IPS-15b (cell line): ENCODE measurements at regions not wholly inside any gene's neighbourhood (a gene's known extent, or its start where the extent isn't known, plus 50 kb on each side); places are given as distances from the start of the nearest gene placed in this dataset.
"Not testable (repeated sequence)": the region's sequence is repeated elsewhere in the genome, so short reads cannot be mapped to it uniquely, and the experiment has no call there.

Source experiments
- H3K27me3 ChIP-seq: one replicate; pipeline ENCODE4 v1.6.1; 2013; ENCODE audit warnings: low read length; ENCODE audit not compliant: control insufficient read depth, insufficient read depth
- H3K36me3 ChIP-seq: one replicate; pipeline ENCODE4 v1.6.1; 2013; ENCODE audit warnings: low read length; ENCODE audit not compliant: control insufficient read depth, insufficient read depth
- H3K4me1 ChIP-seq: one replicate; pipeline ENCODE4 v1.6.1; 2013; ENCODE audit warnings: mild to moderate bottlenecking, low read length; ENCODE audit not compliant: control insufficient read depth, insufficient read depth
- H3K4me3 ChIP-seq: one replicate; pipeline ENCODE4 v1.5.1; 2013; ENCODE audit warnings: low read depth, low read length
- H3K9ac ChIP-seq: one replicate; pipeline ENCODE4 v1.6.1; 2013; ENCODE audit warnings: low read depth, mild to moderate bottlenecking, low read length
- H3K9me3 ChIP-seq: one replicate; pipeline ENCODE4 v1.6.1; 2013; ENCODE audit warnings: mild to moderate bottlenecking, low read length; ENCODE audit not compliant: control insufficient read depth, insufficient read depth

DNA sequence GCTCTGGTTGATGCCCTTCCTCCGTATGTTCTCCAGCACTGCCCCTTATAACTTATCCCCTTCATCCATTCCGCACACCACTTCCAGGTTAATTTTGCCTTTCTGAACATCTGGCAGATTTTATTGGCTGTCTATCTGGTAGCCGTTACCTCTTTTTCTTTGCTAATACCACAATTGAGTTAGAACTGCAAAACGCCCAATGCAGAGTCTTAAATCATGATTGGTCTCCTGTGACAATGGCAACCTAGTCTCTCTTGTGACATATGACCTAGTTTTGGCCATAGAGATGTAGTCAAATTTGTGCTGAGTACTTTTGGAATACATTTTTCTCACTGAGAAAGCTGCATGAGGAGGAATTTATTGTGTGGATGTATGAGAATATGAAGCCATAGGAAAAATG, 365.7 kb upstream of the PRR16 start:
- Histone ChIP-seq H3K9ac (no peak overlapping the region), H3K4me3 (no peak overlapping the region), H3K27me3 (no peaks in the 10 kb centered on the region)

DNA sequence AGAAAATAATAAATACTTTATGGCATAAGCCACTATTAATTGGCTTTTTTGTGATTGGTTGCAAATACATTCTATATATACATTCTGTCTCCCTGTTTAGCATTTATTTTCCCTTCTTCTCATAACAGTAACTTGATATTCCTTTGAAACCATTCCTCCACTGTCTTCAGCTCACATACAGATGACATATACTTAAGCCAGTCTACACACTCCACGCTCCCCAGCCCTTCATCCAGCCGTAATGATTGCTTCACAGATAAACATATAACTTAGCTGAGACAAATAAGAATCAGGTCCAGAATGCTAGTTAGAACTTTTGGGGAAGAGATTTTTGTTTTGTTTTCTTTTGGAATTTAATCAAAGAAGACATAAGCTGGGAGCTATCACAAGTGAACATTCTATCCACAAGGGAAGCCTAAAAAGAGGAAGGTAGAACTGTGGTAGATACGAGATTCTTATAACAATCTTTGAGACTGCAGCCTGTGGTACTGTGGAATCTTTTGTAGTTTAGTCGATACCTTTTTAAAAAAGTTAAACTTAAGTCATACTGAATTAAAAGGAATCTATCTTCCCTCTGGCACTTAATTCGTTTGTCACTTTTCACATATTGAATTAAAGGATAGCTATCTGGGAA, 365.1 kb upstream of the PRR16 start:
- no peak overlapping the region for H3K4me3 ChIP-seq
- H3K9ac ChIP-seq, result no peak overlapping the region
- H3K9me3 ChIP-seq, result no peaks in the 10 kb centered on the region
- H3K36me3 ChIP-seq, result no peaks in the 10 kb centered on the region
- H3K27me3 ChIP-seq, result no peaks in the 10 kb centered on the region
- H3K4me1 ChIP-seq, result no peaks in the 10 kb centered on the region

More for the DNA sequence above, 365.7 kb upstream of the PRR16 start:
- Histone ChIP-seq H3K9me3 (no peaks in the 10 kb centered on the region), H3K4me1 (no peaks in the 10 kb centered on the region), H3K36me3 (no peaks in the 10 kb centered on the region)

DNA sequence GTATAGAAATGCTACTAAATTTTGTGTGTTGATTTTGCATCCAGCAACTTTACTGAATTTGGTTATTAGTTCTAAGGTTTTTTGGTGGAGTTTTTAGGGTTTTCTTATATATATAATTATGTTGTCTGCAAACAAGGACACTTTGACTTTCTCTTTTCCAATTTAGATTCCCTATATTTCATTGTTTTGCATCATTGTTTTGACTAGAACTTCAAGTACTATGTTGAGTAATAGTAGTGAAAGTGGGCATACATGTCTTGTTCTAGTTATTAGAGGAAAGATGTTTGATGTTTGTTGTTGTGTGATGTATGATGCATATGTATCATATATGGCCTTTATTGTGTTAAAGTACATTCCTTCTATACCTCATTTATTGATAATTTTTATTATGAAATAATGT, 362.3 kb upstream of the PRR16 start:
- Histone ChIP-seq H3K4me1 (no peaks in the 10 kb centered on the region), H3K27me3 (no peaks in the 10 kb centered on the region), H3K9ac (no peak overlapping the region), H3K9me3 (no peaks in the 10 kb centered on the region), H3K36me3 (no peaks in the 10 kb centered on the region), H3K4me3 (no peak overlapping the region)

DNA sequence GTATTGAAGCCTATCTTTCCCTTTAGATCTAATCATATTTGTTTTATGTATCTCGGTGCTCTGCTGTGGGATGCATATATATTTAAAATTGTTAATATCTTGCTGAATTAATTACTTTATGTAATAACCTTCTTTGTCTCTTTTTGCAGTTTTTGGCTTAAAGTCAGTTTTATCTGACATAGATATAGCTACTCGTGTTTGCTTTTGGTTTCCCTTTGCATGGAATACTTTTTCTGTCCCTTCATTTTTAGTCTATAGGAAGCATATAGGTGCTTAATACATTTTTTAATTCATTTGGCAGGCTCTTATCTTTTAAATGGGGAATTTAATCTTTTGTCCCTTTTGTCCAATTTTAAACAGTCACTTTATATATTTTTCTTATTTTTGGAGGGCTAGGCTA, 360.6 kb upstream of the PRR16 start:
- Histone ChIP-seq H3K4me1 (no peaks in the 10 kb centered on the region), H3K36me3 (no peaks in the 10 kb centered on the region), H3K9me3 (no peaks in the 10 kb centered on the region), H3K9ac (no peak overlapping the region), H3K27me3 (no peaks in the 10 kb centered on the region), H3K4me3 (no peak overlapping the region)

DNA sequence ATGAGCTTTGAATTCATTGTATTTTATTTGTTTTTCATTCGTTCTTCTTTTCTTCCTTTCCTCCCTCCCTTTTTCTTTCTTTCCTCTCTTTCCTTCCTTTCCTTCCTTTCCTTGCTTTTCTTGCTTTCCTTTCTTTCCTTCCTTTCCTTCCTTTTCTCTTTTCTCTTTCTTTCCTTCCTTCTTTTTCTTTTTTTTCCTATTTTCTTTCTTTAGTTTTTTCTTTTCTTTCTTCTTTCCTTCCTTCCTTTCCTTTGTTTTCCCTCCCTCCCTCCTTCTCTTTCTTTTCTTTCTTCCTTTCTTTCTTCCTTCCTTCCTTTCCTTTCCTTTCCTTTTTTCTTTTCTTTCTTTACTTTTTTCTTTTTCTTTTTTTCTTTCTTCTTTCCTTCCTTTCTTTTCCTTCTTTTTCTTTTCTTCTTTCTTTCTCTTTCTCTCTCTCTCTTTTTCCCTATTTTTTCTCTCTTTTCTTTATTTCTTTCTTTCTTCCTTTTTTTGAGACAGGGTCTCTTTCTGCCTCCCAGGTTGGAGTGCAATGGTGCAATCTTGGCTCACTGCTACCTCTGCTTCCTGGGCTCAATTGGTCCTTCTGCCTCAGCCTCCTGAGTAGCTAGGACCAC, 357.1 kb upstream of the PRR16 start:
- Histone ChIP-seq H3K9ac (no peak overlapping the region), H3K4me3 (no peak overlapping the region), H3K36me3 (no peaks in the 10 kb centered on the region), H3K9me3 (no peaks in the 10 kb centered on the region), H3K4me1 (no peaks in the 10 kb centered on the region), H3K27me3 (no peaks in the 10 kb centered on the region)

DNA sequence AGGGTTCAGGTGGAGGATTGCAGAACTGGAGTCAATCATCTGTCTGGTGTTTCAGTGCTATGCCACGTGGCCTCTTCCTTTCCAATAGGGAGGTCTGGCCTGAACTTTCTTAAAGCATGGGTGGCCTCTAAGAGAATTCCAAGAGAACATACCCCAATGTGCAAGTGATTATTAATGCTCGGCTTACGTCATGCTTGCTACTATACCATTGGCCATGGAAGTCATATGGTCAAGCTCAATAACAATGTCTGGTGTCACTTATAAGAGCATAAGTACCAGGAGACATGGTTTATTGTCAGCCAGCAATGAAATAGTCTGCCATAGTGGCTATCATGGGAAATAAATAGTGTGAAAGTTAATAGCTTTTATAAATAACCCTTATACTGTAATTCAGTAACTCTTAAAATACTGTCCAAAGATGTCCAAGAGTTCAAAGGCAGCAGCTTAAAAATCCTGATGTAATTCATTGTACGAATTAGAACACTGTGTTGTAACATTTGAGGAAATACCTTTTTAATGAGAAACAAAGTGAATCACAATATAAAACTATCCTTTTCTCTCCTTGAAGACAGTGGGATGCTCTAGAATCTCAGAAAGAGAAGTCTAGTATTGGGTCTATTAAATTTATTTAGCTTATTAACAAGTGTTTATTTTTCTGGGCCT, 355.4 kb upstream of the PRR16 start:
- Histone ChIP-seq H3K9me3 (no peaks in the 10 kb centered on the region), H3K4me3 (no peak overlapping the region), H3K4me1 (no peaks in the 10 kb centered on the region), H3K9ac (no peak overlapping the region), H3K36me3 (no peaks in the 10 kb centered on the region), H3K27me3 (no peaks in the 10 kb centered on the region)

DNA sequence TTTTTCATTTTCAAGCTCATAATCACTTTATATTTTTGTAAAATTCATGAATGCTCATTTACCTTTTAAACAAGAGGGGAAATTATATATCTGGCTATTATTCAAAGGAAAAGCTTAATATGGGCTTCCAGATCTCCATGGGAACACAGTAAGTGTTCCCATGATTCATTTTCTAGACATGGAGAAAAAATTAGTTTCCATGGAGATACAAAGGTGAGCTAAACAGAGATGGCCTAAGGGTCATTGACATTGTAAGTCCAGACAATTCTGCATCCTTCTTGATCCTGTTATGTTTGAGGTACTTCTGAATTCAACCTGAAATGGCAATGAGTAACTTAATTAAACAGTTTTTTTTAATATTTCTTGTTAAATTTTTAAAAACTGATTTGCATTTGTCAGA, 341.4 kb upstream of the PRR16 start:
- no peaks in the 10 kb centered on the region for H3K9me3 ChIP-seq

DNA sequence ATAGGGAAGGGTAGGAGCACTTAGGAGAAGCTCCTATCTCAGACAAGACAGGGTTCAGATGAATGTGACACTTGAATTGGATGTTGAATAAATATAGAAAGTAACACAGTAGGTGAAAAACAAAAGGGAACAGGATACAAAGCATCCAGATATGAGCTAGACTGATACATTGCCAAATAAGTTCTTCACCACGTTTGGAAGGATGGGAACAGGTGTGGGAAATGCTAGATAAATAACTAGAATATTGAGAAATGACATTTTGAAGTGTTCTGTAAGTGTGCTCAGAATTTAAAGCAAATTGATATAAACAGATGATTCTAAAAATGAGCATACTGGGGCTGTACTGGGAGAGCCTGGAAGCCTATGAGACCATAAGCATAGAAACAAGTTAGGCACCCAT, 340.1 kb upstream of the PRR16 start:
- Histone ChIP-seq H3K4me1 (no peaks in the 10 kb centered on the region), H3K4me3 (no peak overlapping the region), H3K9me3 (no peaks in the 10 kb centered on the region), H3K27me3 (no peaks in the 10 kb centered on the region), H3K36me3 (no peaks in the 10 kb centered on the region), H3K9ac (no peak overlapping the region)

More for the DNA sequence above, 341.4 kb upstream of the PRR16 start:
- Histone ChIP-seq H3K4me3 (no peak overlapping the region), H3K9ac (no peak overlapping the region), H3K36me3 (no peaks in the 10 kb centered on the region), H3K4me1 (no peaks in the 10 kb centered on the region), H3K27me3 (no peaks in the 10 kb centered on the region)

DNA sequence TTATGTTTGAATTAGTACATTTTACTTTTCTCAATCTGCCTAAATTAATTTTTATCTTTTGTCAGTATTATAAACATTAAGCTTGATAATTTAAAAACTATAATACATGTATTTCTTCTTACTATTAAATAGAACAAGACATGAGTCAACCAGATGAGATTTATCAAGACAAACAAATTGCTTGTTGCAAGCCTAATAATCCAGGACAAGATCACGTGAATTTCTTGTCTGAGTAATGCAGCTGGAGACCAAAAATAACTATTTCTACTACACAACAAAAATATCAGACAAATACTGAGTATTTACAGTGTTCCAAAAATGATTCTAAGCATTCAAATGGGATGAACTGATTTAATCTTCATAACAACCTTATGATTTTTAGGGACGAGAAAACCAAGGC, 339.1 kb upstream of the PRR16 start:
- Histone ChIP-seq H3K4me3 (no peak overlapping the region), H3K36me3 (no peaks in the 10 kb centered on the region), H3K4me1 (no peaks in the 10 kb centered on the region), H3K27me3 (no peaks in the 10 kb centered on the region), H3K9ac (no peak overlapping the region), H3K9me3 (no peaks in the 10 kb centered on the region)

DNA sequence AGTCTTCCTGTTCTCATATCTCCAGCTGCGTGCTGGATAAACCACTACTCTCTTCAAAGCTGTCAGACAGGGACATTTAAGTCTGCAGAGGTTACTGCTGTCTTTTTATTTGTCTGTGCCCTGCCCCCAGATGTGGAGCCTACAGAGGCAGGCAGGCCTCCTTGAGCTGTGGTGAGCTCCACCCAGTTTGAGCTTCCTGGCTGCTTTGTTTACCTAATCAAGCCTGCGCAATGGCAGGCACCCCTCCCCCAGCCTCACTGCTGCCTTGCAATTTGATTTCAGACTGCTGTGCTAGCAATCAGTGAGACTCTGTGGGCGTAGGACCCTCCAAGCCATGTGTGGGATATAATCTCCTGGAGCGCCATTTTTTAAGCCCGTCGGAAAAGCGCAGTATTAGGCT, 331.8 kb upstream of the PRR16 start:
- not testable (repeated sequence) for H3K4me3 ChIP-seq, H3K27me3 ChIP-seq, H3K9me3 ChIP-seq, H3K4me1 ChIP-seq, H3K9ac ChIP-seq, H3K36me3 ChIP-seq

DNA sequence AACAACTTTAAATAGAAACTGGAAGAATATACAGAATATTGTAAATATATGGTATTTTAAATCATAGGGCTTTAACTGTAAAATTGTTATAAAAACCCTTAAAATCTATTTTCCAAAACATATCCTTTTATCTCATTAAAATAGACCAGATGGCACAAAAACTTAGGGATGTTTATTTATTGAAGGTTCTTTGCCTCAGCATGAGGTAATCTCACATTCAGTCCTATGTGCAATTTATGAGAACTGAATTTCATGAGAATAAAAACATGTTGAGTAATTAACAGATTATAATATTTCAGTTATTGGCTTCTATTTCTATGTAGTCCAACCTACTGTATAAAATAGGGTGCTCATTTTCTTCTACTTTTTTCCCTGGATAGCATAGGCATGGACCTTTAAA, 329.2 kb upstream of the PRR16 start:
- Histone ChIP-seq H3K36me3 (no peaks in the 10 kb centered on the region), H3K27me3 (no peaks in the 10 kb centered on the region), H3K4me1 (no peaks in the 10 kb centered on the region), H3K4me3 (no peak overlapping the region), H3K9ac (no peak overlapping the region), H3K9me3 (no peaks in the 10 kb centered on the region)

DNA sequence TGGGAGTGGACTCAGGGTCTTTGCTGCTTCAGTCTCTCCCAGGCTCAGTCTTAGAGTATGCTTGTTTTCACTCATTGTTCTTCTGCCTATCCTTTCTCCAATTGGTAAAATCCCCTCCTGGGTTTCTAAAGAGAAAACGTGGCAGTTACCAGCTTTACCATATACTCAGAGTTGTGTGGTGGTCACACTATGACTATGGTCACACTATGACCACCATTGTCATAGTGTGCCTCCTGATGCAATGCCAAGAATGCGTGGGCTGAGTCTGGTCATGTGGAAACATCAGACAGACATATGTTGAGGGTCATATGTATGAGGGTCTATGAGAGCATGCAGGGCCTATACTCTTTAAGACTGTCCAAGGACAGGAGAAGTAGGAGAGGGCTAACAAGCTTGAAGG, 326.5 kb upstream of the PRR16 start:
- no peak overlapping the region for H3K4me3 ChIP-seq
- no peaks in the 10 kb centered on the region for H3K27me3 ChIP-seq
- H3K9ac ChIP-seq, result no peak overlapping the region
- H3K4me1 ChIP-seq, result no peaks in the 10 kb centered on the region
- H3K9me3 ChIP-seq, result no peaks in the 10 kb centered on the region
- H3K36me3 ChIP-seq, result no peaks in the 10 kb centered on the region
